ENCODE measurements at regions not wholly inside any gene's neighbourhood (a gene's known extent, or its start where the extent isn't known, plus 50 kb on each side); places are given as distances from the start of the nearest gene placed in this dataset.

DNA sequence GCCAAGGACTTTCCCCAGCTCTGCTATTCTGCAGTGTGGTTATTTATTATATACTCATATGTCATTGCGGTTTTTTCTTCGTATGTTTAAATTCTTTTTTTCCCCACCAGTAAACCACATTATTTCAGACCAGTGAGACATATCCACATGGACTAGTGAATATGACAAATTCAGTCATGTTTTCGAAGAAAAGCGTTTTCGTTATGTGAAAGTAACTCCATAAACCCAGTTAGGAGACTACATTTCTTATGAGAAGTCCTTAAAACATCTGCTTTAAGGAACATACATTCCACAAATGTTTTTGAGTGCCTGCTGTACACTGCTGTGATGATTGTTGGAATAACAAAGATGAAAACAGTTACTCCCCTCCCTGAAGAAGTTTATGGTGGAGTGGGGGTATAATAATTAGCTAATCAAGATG is 591.8 kb upstream of the CLINT1 start:
- TF ChIP-seq, protein P1, sequence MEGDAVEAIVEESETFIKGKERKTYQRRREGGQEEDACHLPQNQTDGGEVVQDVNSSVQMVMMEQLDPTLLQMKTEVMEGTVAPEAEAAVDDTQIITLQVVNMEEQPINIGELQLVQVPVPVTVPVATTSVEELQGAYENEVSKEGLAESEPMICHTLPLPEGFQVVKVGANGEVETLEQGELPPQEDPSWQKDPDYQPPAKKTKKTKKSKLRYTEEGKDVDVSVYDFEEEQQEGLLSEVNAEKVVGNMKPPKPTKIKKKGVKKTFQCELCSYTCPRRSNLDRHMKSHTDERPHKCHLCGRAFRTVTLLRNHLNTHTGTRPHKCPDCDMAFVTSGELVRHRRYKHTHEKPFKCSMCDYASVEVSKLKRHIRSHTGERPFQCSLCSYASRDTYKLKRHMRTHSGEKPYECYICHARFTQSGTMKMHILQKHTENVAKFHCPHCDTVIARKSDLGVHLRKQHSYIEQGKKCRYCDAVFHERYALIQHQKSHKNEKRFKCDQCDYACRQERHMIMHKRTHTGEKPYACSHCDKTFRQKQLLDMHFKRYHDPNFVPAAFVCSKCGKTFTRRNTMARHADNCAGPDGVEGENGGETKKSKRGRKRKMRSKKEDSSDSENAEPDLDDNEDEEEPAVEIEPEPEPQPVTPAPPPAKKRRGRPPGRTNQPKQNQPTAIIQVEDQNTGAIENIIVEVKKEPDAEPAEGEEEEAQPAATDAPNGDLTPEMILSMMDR (conservative IDR thresholded peaks at IDR 0.05), result no peak
- TF ChIP-seq EZH2 (IDR thresholded peaks at IDR 0.05; ENCODE audit: low read depth), result no peak
